Glomerular endothelial cell (primary cell): ENCODE measurements at regions not wholly inside any gene's neighbourhood (a gene's known extent, or its start where the extent isn't known, plus 50 kb on each side); places are given as distances from the start of the nearest gene placed in this dataset.
A peak's percentile ranks its signal among the peaks of the same experiment; 100 is the strongest.
"Not testable (repeated sequence)": the region's sequence is repeated elsewhere in the genome, so short reads cannot be mapped to it uniquely, and the experiment has no call there.

Experiments
- DNase-seq: peaks from one replicate; pipeline ENCODE4 v3.0.0-alpha.2; 2011; ENCODE audit warnings: low read depth, low spot score; ENCODE audit errors: extremely low read depth

- DNase-seq: no peak
Observed at GRCh38 chr1:165147799-165148198, 208.7 kb downstream of the LMX1A start.

GRCh38 chr1:165144757-165145397 is 211.6 kb downstream of the LMX1A start:
- peak; percentile 7 for DNase-seq

GRCh38 chr1:165143437-165144065 is 213.0 kb downstream of the LMX1A start:
- DNase-seq: no peak

- DNase-seq: no peak
Observed at GRCh38 chr1:165138960-165139359, 217.6 kb downstream of the LMX1A start.

GRCh38 chr1:165137551-165138316 is 218.8 kb downstream of the LMX1A start:
- DNase-seq: no peak

DNA sequence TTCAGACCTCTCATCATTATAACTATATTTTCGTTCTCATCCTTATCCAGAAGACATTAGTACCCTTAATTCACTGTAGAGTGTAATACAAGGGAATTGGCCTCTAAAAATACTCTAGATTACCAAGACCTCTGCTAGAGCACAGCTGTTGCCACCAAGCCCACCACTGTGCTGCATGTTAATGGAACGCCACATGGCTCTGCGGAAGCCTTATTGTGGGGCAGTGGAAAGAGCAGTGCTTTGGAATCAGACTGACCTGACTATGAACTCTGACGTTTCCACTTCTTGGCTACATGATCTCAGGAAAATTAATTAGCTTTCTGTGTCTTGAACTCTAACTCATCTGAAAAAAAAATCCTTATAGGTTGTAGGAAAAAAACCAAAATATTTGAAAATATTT is 222.1 kb downstream of the LMX1A start:
- no peak for DNase-seq

DNA sequence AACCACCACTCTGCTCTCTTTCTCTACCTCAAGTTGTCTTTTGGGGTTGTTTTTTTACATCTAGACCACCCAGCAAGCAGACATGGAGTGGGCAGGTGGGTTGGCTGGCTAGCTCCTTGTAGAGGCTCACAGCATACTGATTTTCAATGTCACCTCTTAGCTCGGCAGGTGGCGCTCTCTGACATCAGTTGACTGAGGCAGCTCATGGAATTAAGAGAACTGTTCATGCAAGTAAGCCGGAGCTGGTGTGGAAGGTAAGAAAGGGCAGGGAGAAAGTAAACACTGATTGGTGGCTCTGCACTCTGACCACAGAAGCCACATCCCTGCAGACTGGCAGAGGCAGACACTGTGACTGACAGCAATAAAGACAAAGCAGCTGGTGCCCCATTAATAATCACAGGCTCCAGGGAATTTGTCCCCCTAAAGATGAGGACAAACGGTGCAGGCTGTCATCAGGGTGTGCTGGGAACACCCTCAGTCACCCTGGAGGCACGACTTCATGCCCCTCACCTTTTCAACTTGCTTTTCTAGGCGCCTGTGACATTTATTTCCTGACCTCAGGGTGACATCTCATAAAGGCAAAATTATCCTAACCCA is 226.8 kb downstream of the LMX1A start:
- DNase-seq: no peak

DNA sequence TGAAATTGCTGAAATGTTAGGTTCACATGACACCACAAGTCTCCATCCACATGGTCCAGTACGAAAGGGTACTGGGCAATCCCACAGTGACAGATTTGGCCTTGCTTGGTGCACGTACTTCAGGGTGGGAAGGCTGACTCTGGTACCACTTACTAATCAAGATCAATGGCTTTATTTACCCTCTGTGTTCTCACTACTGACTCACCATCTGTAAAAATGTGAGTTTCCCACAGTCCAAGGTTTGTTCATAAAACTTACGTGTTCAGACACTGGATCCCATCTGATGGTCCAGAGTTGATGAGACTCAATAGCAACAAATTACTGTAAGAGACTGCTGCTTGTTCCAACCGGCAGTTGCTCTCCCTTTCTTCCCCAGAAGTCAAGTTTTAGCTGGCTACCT is 231.7 kb downstream of the LMX1A start:
- no peak for DNase-seq

- DNase-seq: no peak
Observed at GRCh38 chr1:165119086-165119485, 237.4 kb downstream of the LMX1A start.

DNA sequence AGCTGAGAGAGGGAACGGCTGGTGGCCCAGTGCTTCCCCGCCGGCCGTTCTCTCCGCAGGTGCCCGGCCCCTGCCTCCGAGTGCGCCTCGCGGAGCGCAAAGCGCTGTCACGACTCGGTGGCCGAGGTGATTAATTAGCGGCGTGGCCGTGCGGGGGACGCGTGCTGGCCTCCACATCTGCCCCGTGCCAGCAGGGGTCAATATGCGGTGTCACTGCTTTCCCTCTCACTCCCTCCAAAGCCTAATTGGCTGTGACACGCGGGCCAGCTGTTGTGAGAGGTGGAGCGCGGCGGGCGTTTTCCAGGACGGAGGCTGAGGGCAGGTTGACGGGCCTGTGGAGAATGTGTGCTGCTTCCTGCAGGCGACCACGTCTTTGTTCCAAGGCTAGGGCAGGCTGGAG is 239.0 kb downstream of the LMX1A start:
- DNase-seq: no peak

DNA sequence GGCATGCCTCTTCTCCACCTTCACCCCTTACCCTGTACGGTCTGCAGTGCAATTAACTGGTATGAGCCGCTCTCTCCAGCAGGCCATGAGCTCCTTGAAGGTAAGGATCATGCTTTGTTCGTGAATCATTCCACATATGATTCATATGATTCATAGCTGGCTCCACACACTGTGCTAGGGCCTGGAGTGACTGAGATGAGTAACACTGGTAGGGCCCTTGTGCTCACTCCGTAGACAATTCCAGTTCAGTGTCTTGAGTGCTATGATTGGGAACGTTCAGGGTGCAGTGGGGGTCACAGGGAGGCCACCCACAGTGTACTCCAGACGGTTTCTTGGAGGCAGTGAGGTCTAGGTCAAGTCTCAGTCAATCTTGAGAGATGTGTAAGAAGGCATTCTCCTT is 239.8 kb downstream of the LMX1A start:
- no peak for DNase-seq

- DNase-seq: no peak
Observed at GRCh38 chr1:165116171-165116570, 240.3 kb downstream of the LMX1A start.

GRCh38 chr1:165114889-165115285 is 241.6 kb downstream of the LMX1A start:
- no peak for DNase-seq

- peak; percentile 22 for DNase-seq
Observed at GRCh38 chr1:165114022-165114888, 242.3 kb downstream of the LMX1A start.

GRCh38 chr1:165112260-165112659 is 244.3 kb downstream of the LMX1A start:
- no peak for DNase-seq

- no peak for DNase-seq
Observed at GRCh38 chr1:165109013-165109412, 247.5 kb downstream of the LMX1A start.

GRCh38 chr1:165092542-165093162 is 263.9 kb downstream of the LMX1A start:
- not testable (repeated sequence) for DNase-seq

DNA sequence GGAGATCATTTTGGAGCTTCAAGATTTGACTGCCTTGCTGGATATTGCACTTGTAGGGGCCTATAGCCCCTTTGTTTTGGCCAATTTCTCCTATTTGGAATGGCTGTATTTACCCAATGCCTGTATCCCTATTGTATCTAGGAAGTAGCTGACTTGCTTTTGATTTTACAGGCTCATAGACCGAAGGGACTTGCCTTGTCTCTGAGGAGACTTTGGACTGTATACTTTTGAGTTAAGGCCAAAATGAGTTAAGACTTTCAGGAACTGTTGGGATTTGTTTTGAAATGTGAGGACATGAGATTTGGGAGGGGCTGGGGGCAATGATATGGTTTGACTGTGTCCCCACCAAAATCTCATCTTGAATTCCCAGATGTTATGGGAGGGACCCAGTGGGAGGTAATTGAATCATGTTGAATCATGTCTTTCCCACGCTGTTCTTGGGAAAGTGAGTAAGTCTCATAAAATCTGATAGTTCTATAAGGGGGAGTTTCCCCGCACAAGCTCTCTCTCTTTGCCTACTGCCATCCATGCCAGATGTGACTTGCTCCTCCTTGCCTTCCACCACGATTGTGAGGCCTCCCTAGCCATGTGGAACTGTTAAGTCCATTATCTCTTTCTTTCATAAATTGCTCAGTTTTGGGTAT is 276.1 kb downstream of the LMX1A start:
- no peak for DNase-seq

DNA sequence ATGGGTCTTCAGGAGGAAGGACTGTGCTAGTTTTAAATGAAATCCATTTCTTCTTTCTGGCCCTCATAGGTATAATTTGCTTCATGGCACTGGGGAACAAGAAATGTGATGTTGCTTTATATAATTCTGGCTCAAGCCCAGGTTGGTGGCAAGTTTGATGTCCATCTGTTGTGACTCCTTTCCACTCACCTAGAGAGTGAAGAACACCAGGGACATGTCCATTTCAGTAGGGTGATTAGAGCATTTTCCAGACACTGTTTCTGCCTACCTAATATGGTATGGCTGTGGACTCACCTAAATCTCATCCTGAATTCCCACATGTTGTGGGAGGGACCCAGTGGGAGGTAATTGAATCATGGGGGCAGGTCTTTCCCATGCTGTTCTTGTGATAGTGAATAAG is 278.1 kb downstream of the LMX1A start:
- DNase-seq: no peak
